Stomach (tissue), 4 donors: ENCODE measurements at regions not wholly inside any gene's neighbourhood (a gene's known extent, or its start where the extent isn't known, plus 50 kb on each side); places are given as distances from the start of the nearest gene placed in this dataset.

Source experiments
- EP300 ChIP-seq: sonication (generic); formaldehyde crosslinking; IDR thresholded peaks from one replicate; pipeline ENCODE4 v1.6.1; 2017; ENCODE audit warnings: antibody characterized with exemption
- TF ChIP-seq, protein P1 (sequence below), 7 experiments: fragments of 450-650 bp in 4 of 7; fragments of 200-600 bp in 3 of 7; sonication (generic) in 3 of 7; IDR thresholded peaks; one replicate each; pipeline ENCODE4 v1.5.1; 2016 to 2019; ENCODE audit warnings: antibody characterized with exemption in 7 of 7, control low read depth in 2 of 7, mild to moderate bottlenecking in 1 of 7

DNA sequence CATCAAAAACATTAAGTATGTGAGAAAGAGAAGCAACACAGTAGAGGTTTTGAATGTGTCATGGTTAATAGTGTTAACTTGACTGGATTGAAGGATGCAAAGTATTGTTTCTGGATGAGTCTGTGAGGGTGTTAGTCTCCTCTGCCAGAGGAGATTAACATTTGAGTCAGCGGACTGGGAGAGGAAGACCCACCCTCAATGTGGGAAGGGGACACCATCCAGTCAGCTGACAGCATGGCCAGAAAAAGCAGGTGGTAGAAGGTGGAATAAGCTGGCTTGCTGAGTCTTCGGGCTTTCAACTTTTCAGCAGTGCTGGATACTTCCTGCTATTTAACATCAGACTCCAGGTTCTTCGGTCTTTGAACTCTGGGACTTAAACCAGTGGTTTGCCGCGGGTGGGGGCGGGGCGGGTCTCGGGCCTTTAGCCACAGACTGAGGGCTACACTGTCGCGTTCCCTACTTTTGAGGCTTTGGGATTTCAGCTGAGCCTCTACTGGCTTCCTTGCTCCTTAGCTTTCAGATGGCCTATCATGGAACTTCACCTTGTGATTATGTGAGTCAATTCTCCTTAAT is 309.9 kb upstream of the ST8SIA4 start:
- TF ChIP-seq EP300: no peak
- TF ChIP-seq, protein P1, sequence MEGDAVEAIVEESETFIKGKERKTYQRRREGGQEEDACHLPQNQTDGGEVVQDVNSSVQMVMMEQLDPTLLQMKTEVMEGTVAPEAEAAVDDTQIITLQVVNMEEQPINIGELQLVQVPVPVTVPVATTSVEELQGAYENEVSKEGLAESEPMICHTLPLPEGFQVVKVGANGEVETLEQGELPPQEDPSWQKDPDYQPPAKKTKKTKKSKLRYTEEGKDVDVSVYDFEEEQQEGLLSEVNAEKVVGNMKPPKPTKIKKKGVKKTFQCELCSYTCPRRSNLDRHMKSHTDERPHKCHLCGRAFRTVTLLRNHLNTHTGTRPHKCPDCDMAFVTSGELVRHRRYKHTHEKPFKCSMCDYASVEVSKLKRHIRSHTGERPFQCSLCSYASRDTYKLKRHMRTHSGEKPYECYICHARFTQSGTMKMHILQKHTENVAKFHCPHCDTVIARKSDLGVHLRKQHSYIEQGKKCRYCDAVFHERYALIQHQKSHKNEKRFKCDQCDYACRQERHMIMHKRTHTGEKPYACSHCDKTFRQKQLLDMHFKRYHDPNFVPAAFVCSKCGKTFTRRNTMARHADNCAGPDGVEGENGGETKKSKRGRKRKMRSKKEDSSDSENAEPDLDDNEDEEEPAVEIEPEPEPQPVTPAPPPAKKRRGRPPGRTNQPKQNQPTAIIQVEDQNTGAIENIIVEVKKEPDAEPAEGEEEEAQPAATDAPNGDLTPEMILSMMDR (IDR thresholded peaks at IDR 0.05): no peak
